DMS114 treated with DMSO at 0.1 percent for 48 hours (cell line): ENCODE measurements at regions not wholly inside any gene's neighbourhood (a gene's known extent, or its start where the extent isn't known, plus 50 kb on each side); places are given as distances from the start of the nearest gene placed in this dataset.
"Not testable (repeated sequence)": the region's sequence is repeated elsewhere in the genome, so short reads cannot be mapped to it uniquely, and the experiment has no call there.

Experiments used
- DNase-seq: peaks from one replicate; lab custom pipeline; 2025; ENCODE audit not compliant: unreplicated experiment; lab: John Stamatoyannopoulos, UW

DNA sequence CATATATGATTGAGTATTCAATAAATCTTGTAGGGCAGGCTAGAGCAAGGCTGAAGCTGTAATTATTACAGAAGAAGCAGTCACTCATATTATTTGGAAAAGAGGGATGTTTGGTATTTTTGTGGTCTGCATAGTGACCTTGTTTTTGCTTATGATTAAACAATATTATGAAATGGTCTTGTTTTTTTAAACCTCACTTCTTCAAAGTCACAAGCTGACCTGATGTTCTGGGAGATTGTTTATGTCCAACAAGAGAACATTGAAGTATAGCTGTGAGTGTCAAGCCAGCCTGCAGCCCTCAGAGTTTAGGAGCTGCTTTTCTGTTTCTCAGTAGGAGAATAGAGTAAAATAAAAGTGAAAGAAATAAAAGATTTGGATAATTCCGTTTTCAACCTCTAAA, 342.2 kb downstream of the LRRC70 start:
- no peak for DNase-seq

DNA sequence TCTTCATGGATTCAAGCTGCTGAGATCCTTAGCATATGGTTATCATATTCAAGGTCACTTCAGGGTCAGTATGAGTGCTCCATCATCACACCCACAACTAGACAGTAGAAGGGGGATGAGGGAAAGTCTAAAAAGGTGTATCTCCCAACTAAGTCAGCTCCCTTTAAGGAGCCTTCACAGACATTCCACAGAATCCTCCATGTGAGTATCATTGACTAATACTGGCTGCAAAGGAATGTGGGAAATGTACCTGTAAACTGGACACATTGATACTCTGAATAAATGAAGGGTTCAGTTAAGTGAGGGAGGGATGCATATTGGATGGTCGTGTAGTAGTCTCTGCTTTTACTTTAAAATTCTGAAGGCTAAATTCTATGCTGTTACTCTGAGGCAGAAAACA, 330.7 kb downstream of the LRRC70 start:
- no peak for DNase-seq

DNA sequence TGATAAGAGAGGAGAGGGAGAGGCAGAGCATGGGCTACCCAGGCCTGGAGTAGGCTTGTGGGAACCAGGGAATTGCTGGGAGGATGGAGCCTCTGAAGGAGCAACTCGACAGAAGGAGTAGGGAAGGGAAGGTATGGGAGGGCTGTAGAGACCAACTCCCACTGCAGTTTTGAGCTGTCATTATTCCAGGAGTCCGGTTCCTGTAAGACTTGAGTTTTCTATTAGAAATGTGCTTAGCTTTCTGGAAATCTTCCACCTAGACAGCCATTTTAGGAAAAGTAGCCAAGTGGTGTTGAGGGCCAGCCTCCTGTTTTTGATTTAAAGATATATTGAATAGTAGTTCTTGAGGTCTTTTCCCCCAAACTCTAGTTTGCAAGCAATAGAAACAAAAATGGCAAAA, 323.5 kb downstream of the LRRC70 start:
- no peak for DNase-seq

DNA sequence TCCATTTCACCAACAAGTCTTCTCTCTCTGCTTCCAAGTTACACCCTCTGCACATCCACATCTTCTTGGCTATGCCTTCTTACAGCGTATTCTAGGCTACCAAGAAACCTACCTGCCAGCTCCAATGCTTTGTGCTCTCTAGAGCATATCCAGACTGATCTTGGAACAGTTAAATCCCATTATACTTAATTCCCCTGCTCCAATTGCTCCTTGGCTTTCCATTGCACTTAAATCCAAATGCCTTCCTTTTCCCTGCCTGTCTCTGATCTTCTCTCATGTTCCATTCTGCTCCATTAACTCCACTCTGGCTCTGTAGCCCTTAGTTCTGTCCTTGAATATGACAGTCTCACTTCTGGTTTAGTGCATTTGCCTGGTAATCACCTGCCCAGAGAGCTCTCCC, 322.4 kb downstream of the LRRC70 start:
- no peak for DNase-seq

DNA sequence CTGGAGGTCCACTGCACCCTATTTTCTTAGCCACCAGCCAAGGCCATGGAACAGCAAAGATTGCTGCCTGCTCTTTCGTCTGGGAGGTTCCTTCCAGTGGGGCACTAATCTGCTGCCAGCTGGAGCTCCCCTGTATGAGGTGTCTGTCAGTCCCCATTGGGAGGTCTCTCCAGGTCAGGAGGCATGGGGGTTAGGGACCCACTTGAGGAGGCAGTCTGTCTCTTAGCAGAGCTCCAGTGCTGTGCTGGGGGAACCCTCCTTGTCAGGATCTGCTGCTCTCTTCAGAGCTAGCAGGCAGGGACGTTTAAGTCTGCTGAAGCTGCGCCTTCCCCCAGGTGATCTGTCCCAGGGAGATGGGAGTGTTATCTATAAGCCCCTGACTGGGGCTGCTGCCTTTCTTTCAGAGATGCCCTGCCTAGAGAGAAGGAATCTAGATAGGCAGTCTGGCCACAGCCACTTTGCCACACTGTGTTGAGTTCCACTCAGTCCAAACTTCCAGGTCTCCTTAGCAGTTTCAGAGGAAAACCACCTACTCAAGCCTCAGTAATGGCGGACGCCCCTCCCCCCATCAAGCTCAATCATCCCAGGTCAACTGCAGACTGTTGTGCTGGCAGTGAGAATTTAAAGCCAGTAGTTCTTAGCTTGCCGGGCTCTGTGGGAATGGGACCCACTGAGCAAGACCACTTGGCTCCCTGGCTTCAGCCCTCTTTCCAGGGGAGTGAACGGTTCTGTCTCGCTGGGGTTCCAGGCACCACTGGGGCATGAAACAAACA, 317.7 kb downstream of the LRRC70 start:
- DNase-seq, result no peak

DNA sequence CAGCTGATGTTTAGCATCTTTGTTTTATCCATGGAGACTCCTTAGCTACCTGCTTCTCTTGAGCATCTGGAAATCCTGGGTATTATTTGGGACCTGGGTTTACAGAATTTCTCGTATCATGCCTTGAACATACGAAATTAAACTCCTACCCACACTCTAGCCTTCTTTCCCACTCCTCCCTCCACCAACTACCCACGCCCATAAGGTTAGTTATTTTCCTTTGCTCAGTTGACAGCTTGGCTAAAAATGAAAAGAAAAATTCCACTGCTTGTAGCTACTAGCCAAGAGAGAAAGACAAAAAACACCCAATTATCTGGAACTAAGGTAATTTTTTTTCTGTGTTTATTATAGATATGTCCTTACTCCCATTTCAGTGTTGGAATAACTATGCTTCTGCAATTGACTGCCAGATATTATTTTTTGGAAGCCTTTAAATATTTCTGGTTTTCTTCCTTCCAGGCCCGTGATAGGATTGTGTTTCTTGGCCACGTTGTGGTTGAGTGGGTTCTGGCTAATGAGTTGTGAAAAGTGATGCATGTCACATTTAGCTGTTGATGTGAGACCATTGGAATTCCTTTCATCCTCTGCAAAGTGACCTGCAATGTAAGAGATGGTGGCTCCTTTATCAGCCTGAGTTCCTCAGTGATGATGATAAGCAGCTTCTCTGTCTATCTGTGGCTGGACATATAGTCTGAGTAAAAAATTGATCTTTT, 308.1 kb downstream of the LRRC70 start:
- DNase-seq, result no peak

DNA sequence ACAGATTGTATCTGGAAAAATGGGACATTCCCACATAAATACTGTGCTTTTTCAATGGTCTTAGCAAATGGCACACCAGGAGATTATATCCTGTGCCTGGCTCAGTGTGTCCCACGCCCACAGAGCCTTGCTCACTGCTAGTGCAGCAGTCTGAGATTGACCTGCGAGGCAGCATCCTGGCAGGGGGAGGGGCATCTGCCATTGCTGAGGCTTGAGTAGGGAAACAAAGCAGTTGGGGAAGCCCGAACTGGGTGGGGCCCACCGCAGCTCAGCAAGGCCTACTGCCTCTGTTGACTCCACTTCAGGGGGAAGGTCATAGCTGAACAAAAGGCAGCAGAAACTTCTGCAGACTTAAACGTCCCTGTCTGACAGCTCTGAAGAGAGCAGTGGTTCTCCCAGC, 258.7 kb downstream of the LRRC70 start:
- not testable (repeated sequence) for DNase-seq

DNA sequence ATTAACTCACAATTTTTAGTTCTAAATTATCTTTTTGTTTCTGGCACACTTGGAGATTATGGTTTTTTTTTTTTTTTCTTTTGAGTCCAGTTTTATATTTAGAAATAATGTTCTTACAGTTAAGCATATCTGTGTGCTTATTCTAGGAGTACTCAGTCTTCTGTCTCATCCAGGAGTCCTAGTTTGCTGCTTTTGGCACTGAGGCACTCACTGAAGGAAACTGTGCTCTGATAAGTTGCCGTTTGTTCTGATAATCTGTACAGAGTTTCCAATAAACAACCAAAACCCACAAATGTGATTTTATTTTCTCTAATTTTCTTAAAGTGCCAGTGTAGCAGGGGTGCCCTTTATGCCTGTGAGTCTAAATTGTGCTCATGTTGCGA, 251.0 kb downstream of the LRRC70 start:
- no peak for DNase-seq

DNA sequence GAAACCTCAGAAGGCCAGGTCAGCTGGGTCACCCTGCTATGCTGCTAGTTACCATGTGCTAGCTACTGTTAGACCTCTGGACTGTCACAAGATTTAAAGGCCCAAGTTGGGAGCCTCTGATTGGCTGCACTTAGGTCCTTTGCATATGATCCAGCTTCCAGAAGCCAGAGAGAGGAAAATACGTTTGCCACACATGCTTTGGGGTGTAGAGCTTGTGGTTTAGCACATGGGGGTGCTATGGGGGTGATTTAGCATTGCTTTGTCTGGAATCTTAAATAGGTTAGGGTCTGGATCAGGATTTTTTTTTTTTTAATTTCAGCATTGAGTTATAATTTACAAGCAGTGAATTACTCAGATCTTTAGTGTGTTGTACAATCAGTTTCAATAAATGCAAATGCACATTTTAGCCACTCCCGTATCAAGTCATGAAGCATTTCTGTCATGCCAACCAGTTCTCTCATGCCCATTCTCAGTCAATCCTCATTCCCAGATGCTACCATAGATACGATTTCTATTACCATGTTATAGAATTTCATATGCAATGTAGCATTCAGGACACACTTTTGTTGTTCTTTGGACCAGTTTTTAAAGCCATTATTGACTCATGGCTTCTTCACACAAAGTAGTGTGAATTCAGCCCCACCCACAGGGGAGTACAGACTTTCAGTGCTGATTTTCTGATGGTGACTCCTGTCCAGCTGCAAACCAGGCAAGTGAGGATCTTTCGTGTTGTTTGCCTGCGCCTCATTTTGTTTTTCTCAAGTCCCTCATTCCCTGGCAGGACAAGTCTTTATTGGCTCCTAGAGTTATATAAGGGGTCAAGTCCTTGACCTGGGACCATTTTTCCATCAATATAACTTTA, 250.4 kb downstream of the LRRC70 start:
- DNase-seq, result no peak

DNA sequence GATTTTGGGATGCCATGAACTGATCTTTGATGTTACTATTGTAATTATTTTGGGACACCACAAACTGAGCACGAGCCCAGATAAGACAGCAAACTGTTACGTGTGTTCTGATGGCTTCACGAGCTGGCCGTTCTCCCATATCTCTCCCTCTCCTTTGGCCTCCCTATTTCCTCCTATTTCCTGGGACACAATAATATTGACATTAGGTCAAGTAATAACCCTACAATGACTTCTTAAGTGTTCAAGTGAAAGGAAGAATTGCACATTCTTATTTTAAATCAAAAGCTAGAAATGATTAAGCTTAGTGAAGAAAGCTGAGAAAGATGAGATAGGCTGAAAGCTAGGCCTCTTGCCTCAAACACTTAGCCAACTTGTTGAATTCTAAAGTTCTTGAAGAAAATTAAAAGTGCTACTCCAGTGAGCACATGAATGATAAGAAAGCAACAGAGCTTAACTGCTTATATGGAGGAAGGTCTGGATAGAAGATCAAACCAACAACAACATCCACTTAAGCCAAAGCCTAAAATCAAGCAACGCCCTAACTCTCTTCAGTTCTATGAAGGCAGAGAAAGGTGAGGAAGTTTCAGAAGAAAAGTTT, 247.1 kb downstream of the LRRC70 start:
- no peak for DNase-seq

DNA sequence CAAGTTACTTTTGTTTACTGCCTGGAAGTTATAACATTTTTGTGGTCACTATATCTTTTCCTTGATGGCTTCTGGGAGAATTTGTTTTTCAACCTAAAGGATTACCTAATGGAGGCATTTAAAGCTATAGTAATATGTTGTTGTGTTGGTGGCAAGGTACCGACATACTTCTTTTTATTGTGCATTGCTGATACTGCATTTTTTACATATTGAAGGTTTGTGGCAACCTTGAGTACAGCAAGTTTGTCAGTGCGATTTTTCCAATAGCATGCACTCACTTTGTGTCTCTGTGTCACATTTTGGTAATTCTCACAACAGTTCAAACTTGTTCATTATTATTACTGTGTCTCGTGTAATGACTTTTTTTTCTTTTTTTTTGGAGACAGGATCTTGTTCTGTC, 246.3 kb downstream of the LRRC70 start:
- no peak for DNase-seq

DNA sequence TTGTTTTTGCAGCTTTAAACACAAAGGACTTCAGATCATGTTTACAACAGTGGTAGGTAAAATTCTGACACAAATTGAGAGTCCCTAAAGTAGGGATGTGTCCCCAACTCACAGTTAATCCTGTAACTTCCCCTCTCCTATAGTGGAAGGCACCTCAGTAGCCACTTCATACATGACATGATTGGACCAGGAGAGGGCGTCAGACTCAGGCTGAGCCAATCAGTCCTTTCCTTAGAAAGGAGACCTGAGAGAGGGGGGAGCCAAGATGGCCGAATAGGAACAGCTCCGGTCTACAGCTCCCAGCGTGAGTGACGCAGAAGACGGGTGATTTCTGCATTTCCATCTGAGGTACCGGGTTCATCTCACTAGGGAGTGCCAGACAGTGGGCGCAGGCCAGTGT, 238.4 kb downstream of the LRRC70 start:
- DNase-seq, result not testable (repeated sequence)

DNA sequence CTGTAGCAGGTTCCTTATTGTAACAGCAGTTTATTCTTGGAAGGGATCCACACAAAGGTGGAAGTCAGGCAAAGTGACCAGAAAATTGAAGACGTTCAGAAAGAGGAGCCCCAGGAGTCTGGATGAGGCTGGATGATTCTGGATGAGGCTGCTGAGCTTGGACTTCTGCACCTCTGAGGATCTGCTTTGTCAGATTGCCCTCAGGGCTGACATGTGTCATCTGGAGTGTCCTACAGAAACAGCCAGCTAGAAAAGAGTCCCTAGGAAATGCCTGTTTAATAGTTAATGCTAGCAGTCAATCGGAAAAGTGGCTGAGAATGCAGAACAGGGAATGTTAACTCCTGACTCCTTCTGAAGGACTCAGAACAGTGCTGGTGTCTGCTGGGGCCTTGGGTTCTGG, 236.4 kb downstream of the LRRC70 start:
- DNase-seq, result no peak

DNA sequence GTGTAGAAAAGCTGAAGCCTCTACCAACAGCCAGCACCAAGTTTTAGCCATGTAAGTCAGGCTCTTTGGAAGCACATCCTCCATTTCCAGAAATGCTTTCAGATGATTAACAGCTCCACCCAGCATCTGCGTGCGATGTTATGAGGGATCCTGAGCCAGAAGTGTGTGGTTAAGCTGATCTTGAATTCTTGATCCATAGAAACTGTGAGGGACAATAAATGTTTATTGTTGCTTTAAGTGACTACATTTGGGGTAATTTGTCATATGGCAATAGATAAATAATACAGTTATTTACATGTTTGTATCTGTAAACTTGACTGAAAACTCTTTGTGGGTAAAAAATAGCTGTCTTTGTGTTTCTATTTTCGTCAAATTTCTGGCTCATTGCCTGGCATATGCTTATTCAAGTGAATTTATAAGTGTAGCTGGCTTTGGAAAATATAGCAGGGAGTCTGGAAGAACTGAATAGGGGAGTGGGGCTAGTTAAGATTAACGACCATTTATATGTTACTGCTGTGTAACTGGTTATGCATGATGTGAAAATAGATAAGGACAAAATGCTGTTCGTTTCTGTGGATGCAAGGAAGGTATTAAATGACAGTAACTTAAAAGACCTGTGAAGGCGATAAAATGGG, 234.1 kb downstream of the LRRC70 start:
- DNase-seq, result no peak

DNA sequence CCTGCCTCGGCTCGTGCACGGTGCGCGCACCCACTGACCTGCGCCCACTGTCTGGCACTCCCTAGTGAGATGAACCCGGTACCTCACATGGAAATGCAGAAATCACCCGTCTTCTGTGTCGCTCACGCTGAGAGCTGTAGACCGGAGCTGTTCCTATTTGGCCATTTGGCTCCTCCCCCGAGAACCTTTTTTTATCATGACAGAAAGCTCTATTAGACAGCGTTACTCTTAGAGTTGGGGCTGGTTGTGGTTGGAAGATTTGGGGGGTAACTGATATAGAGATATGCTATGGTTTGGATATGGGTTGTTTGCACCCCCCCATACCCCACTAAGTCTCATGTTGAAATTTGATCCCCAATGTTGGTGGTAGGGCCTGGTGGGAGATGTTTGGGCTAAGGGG, 226.2 kb downstream of the LRRC70 start:
- not testable (repeated sequence) for DNase-seq

DNA sequence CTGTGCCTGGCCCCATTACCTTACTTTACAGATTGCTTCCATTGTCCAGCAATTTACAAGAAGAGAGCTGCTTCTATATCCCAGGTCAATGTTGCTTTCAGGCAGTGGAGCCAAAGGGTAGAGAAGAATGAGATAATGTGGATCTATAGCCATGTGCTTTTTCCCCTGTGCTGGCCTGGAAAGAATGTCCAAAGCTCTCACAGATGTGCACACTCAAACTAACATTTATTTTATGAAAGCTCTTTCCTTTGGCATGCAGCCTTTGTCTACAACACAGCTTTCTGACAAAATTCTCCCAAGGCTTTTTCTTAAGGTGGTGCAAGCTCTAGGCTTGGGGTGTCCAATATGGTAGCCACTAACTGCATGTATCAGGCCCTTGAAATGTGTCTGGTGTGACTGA, 217.3 kb downstream of the LRRC70 start:
- DNase-seq, result no peak

DNA sequence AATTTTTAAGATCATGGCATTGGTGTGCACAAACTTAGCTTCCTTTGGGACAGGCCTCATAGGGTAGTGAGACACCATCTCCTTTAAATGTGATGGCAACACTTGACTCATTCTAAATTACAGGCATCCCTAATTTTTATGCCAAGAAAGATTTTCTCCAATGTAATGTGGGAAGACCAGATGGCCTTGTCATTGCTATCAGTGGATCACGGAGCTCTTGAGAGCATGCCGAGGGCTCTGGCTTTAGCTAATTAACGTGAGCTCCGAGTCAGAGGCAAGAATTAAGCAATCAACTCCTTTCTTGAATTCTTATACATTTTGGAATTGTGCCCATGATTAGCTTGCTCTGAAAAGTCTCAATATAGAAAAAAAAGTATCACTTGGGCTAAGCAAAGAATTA, 215.8 kb downstream of the LRRC70 start:
- no peak for DNase-seq

DNA sequence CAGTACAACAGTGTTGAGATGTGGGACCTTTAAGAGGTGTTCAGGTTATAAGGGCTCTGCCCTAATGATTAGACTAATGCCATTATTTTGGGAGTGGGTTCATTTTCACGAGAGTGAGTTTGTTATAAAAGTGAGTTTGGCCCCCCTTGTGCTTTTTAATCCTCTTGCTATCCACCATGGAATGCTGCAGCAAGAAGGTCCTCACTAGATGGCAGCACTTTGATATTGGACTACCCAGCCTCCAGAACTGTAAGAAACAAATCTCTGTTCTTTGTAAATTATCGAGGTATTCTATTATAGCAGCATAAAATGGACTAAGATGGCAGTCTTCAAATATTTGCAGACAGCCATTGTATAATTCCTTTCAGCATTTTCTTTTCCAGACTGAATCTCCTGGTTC, 212.4 kb downstream of the LRRC70 start:
- DNase-seq, result no peak

DNA sequence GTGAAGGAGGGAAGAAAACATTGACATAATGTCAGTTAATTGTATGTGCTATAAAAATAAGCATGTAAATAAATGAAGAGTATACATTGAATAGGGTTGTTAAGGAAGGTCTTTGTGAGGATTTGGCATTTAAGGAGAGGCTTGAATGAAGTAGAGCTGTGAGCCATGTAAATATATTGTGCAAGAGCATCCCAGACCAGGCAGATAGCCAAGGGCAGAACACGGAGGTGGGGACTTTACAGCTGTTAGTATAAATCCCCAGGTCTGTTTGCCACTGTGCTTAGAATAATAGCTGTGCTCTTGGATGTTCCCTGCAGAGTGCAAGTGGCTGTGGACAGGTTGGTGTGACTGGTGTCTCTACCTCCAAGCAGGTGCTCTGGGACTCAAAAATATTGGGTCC, 211.7 kb downstream of the LRRC70 start:
- no peak for DNase-seq

DNA sequence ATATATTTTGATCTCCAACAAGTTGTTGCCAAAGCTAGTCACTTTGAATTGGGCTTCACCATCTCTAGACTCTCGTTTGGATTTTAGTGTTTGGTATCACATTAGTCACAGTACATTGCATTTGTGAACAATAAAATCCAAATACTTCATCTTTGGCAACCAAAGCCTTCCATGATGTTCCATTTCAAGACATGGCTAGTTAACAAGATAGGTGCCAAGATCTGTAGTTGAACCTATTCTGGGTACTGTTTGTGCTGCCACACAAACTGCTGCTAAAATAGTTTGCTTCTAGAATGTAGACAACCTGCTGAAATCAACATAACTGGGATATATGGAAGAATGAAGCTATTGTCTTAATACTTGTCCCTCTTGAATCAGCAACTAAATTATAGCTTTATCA, 207.5 kb downstream of the LRRC70 start:
- DNase-seq, result no peak

DNA sequence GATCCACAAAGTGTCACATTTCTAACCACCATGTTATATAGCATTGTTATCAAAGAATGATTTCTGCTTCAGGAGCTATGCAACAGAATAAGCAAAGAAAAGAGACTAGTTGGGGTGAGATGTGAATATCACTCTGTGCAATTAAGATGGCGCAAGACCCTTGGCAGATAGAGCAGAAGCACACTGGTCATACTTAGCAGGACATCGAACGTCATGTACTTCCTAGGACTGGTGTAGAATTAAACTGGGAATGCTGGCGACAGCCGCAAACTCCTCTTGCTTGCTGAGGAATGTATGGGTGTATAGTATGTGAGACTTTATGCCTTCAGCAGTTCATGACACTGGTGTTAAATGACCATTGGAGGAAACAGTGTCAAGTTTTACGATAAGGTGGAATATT, 207.0 kb downstream of the LRRC70 start:
- no peak for DNase-seq
